Midbrain (tissue), 1 donor: ENCODE measurements at regions not wholly inside any gene's neighbourhood (a gene's known extent, or its start where the extent isn't known, plus 50 kb on each side); places are given as distances from the start of the nearest gene placed in this dataset.

ENCODE experiments used
- DNase-seq: peaks from one replicate; lab custom pipeline; 2025; lab: John Stamatoyannopoulos, UW

DNA sequence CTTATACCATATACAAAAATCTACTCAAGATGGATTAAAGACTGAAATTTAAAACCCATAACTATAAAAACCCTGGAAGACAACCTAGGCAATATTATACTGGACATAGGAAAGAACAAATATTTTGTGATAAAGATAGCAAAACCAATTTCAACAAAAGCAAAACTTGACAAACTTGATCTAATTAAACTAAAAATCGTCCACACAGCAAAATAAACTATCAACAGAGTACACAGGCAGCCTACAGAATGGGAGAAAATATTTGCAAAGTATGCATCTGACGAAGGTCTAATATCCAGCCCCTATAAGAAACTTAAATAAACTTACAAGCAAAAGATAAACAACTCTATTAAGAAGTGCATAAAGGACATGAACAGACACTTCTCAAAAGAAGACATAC, 240.1 kb downstream of the HGF start:
- no peak for DNase-seq

GRCh38 chr7:81527651-81528050, 242.2 kb downstream of the HGF start:
- DNase-seq, result no peak

DNA sequence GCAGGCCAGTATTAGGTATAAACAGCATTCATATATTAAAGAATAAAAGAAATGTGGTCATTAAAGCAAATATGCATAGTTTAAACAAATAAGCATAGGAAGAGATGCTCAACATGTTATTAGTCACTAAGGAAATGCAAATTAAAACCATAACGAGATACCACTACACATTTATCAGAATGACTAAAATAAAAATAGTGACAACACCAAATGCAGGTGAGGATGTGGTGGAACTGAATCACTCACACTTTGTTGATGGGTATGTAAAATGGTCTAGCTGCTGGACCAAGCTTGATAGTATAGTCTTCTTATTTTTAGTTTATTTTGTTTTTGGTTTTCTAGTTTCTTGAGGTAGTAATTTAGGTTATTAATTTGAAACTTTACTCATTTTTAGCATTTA, 242.9 kb downstream of the HGF start:
- no peak for DNase-seq

- no peak for DNase-seq
These were observed 244.0 kb downstream of the HGF start for GRCh38 chr7:81525841-81526240.

- DNase-seq, result no peak
These were observed 250.0 kb downstream of the HGF start for GRCh38 chr7:81519886-81520285.

DNA sequence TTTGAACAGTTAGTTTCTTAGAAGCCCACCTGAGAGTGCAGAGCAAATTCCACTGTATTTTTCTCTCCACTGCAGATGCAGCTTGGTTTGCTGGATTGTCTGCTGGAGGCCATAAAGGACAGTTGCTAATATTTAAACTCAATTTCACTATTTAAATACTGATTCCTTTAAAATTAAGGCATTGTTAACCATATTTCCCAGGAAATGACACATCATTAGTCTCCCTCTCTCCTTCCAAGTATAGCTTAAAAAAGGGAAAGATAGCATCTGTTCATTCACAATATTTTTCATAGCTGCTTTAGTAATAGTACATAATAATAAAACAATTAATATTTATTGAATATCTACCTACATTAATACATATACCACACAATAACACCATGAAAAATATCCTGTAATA, 252.9 kb downstream of the HGF start:
- no peak for DNase-seq

- DNase-seq, result no peak
These were observed 254.8 kb downstream of the HGF start for GRCh38 chr7:81515009-81515408.

DNA sequence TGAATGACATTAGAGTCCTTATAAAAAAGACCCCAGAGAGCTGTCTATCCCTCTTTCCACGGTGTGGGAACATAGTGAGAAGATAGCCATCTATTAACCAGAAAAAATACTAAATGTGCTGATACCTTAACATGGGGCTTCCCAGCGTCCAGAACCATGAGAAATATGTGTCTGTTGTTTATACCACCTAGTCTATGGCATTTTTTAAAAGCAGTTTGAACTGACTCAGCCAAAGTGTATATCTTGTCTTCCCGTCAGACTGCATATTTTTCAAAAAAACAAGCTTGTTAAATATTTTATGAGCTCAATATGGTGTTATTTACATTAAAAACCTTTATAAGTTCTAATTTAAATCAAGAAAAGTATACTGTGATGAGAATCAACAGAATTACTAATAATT, 255.3 kb downstream of the HGF start:
- DNase-seq, result no peak

DNA sequence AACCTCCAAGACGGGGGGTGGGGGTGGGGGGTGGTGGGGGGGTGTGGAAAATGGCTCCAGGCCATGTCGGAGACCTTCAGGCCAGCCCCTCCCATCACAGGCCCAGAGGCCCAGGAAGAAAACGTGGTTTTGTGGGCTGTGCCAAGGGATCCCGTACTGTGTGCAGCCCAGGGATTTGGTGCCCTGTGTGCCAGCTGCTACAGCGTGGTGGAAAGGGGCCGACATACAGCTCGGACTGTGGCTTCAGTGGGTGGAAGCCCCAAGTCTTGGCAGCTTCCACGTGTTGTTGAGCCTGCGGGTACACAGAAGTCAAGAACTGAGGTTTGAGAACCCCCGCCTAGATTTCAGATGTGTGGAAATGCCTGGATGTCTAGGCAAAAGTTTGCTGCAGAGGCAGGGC, 259.7 kb downstream of the HGF start:
- no peak for DNase-seq

DNA sequence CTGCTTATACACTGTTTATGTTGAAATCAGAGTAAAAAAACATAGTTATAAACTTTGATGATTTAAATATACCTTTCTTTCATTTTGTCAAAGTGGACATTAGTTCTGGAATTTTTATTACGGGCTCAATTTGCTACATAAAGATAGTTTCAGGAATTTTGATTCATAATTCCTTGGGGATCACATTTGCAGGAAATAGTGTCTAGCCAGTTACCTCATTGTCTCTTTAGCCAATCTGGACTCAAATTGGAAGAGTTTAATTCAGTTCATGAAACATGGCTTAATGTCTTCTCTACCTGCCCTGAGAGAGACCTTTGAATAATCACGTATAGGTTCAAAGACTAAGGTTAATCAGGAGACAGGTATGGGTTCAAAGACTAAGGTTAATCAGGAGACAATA, 262.6 kb downstream of the HGF start:
- no peak for DNase-seq

DNA sequence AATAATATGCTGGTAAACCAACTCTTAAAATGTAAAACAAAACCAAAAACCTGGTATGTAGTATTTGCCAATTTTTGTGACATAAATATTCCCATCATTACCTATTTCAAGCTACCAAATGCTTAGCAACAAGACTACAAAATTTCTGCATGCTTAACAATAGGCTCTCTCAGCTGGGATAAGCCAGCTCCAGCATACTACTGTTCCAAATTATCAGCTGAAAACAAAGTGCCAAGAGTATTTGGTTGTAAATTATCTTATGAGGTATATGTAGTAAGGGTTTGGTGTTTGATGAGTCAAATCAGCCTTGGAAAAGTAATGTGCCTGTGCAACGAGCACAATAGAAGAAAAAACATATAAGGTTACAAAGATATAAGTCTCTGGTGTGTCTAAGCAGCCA, 263.2 kb downstream of the HGF start:
- no peak for DNase-seq

DNA sequence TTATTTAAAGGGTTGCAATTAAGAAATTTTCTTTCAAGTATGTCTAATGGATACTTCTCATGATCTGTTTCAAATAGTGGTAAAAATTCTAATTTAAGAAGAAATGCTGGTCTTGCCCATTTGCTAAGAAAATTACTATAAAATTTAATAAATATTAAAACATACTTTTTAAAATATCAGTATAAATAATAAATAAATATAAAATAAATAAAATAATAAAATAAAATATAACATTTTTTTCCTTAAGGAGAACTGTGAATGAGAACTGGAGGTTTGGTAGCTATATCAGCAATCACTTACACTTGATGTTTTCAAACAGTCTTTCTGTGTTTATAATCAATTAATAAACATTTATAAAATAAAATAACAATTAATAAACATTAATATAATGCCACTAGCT, 266.1 kb downstream of the HGF start:
- no peak for DNase-seq

DNA sequence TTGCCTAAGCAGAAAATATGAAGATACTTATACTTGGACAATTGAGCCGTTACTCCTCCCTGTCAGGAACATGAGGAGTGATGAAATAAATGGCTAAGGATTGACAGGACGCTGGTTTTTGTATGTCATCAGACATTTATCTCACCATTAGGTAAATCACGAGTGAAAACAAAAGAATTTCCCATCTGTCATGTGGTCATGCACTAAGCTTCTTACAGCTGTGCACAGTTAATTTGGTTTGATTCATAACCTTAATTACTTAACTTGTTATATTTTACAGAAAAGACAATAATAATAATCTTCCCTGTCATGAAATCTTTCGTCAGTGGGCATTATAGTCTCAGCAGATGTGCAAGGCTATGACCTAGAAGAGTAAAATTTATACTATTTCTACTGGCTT, 266.5 kb downstream of the HGF start:
- no peak for DNase-seq

DNA sequence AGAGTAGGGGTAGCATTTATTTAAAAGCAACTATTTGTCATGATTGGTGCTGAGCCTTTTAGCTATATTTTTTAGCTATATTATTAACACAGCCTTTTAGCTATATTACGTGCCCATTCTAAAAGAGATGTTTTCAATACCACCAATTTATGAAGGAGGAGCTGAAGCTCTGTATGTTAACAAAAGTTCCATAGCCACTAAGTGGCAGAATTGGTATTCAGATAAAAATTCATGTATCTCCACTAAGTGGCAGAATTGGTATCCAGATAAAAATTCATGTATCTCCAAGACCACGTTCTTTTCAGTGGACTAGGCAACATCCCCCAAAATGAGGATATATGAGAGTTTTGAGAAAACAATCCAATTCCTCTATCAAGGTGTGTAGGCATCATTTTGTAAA, 268.6 kb downstream of the HGF start:
- DNase-seq, result peak; percentile 6

DNA sequence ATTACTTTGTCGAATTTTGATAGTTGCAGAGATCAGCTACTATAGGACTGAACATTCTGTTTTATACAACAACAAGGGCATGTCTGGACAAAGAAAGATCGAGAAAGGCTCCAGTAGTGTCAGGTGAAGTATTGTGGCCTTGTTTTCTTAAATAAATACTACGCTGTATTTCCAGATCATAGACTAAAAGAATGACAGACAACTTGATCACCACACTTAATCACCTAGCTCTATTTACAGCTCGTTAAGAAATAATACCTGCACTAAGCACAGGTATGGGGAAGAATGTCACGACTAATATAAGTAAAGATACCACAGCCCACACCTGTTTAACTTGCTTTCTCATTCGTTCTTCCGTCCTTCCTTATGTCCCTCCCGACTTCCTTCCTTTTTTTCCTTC, 269.2 kb downstream of the HGF start:
- no peak for DNase-seq

DNA sequence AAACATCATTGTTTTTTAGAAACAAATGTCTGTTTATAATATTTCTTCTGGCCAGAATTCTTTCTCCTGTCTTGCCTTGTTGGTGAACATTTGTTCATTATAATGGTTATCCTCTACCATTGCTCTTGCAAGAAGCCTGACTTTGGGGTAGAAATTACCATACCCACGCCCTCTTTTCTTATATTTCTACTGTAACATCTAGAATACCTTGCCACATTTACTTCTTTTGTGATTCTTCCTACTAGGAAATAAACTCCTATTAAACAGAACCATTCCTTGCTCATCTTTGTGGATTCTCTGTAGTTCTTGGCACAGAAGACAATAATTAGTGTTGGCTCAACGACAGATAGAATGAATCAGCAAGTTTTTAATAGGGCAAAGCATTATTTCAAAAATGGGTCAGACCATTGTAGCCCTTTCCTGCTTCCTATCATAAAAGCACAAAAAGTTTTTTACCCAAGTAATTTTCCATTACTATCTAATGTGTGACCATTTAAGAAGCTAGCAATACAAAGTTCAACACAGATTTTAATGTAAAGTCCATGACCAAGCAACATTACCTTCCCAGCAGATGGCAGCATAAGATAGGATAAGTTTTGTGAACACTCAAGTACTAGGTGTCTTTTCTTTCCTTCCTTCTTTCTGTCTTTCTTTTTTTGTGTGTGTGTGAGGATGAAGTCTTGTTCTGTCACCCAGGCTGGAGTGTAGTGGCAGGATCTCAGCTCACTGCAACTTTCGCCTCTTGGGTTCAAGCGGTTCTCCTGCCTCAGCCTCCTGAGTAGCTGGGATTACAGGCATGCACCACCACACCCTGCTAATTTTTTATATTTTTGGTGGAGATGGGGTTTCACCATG, 270.4 kb downstream of the HGF start:
- DNase-seq, result peak; percentile 78

DNA sequence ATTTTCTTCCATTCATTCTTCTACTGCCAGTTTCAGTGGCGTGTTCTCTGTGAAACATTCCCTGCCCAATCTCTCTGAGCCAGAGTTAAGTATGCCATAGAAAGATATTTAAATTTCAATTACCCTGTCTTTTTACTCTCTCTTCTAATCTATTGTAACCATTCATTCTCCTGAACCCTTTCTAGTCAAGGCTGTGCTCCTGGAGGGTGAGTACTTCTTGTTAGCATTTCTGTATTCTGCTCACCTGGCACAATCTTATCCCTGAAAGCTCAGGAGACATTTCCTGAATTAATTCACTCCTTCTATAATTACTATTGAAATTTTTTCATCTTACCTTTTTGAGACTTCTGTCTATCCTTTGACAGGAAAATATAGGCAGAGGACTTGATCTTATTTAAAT, 271.7 kb downstream of the HGF start:
- no peak for DNase-seq

DNA sequence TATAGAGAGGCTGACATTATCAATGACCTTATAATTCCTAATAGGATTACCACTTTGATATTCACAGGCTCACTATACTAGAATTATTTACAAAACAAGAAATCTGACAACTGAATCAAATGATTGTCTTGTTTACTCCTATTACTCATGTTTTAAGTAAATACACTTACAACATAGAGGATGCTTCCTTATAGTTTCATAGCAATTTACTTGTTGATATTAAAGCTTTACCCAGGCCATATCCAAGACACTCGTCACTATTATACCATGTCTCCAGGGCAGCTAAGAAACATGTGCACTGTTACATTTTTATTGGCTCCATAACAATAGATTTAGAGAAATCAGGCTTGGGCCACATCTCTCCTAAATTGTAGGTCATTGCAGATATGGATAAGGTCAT, 276.9 kb downstream of the HGF start:
- DNase-seq, result no peak

GRCh38 chr7:81492240-81492639, 277.6 kb downstream of the HGF start:
- DNase-seq, result no peak

DNA sequence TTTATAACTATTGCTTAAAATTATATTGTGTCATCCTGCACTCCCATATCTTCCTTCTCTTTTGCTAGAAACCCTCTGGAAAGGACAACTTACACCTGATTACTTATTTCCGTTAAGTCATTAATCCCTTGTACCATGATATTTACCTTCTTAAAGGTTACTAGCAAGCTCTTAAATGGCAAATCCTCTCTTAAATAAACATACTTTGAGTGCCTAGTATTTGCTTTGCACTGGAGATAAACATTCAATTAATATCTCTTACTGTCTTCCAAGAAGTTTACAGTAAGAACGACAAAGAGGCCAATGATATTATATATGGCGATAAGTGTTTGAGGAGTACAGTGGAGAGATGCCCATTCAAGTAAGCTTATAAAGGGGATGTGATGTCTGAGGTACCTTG, 278.3 kb downstream of the HGF start:
- no peak for DNase-seq

DNA sequence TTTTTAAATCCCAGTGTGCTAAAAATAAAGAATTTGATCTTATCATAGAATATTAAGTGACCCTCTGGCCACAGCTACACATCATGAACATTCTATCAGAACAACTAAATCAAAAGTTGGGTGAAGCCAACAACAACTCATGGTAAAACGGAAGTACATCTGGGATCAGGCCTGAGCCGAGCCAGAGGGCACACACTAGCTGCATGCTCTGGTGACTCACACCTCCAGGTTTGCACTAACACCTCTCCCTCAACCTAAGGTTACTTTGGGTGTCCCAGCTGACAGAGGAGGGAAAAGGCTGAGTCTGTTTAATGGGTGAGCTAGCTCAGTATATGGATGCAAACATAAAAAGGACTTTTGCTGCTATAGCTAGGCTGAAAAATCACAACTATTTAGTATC, 281.6 kb downstream of the HGF start:
- no peak for DNase-seq

DNA sequence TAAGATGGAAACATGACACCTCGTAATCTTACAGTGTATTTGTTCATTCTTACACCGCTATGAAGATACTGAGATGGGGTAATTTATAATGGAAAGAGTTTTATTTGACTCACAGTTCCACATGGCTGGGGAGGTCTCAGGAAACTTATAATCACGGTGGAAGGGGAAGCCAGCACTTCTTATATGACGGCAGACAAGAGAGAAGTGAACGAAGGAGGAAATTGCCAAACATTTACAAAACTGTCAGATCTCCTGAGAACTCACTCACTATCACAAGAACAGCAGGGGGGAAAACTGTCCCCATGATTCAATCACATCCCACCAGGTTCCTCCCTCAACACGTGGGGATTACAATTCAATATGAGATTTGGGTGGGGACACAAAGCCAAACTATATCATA, 282.3 kb downstream of the HGF start:
- DNase-seq, result no peak

DNA sequence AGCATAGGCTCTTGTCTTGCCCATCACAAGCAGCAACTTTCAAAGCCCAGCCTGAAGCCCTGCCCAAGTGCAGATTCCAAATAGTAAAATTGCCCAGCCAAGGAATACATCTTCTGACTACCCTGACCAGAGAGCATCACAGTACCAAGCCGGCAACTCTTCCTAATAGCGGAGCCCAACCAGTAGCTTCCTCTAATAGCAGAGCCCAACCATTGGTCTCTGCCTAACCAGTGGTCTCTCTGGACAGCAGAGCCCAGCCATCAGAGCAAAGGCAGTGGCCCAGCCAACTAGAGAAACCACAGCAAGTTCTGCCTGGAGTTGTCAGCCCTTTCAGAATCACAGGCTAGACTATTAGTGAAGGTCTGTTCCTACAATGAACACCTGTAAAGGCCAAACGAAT, 285.6 kb downstream of the HGF start:
- DNase-seq, result peak; percentile 8

DNA sequence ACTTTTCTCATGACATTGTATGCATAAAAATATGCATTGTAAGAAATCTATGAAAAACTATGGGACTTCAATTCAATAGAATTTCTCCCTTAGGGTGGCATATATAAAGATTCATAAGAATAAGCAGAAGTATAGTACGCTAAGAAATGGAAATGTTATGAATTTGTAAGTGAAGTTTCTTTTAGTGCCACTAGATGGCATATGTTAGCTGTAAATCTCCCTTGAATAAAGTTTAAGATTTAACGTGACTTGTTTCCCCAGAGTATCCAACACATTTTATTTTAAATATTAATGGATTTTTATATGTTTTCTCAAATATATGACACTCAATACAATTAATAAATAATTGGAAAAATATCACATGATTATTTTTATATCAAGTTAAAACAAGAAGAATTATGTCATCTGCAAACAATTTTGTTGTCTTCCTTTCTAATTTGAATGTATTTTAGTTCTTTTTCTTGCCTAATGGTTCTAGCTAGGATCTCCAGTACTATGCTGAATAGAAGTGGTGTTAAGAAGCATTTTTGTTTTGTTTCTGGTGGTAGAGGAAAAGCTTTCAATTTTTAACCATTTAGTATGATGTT, 287.2 kb downstream of the HGF start:
- DNase-seq, result peak; percentile 16
